ENCODE measurements at regions not wholly inside any gene's neighbourhood (a gene's known extent, or its start where the extent isn't known, plus 50 kb on each side); places are given as distances from the start of the nearest gene placed in this dataset.

DNA sequence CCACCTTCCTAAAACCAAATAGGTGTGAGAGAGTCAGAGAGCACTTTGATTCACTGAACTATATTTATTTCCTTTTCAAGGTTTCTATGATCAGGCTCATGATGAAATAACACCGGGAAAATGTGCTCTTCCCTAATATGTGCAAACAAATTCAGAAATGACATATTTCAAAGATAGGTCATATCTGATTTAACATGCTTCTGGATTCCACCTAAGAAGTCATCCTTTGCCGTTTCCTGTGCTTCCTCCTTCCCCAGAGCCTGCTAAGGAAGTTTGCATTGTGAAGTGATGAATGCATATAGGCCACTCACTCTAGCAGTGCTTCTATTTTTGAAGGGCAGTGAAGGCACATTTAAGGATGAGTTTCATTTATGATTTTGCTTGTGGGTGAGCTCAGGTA, 327.6 kb downstream of the TDRD15 start:
- DNase-seq: no peak

DNA sequence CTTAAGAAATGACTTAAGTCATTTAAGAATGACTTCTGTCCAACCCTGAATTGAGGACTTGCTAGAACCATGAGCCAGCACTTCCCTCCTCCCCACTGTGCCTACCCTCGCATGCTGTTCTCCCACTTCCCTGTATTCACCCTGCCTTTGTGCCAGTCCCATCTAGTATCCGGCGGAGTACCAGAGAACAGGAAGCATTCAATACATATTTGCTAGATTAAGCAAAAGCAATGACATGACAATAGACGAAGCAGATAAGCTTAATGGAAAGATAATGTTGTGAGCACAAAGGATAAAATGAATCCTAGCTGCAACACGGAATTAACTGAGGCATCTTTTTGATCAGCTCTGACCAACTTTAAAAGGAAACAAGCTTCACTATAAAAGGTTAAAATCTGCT, 328.5 kb downstream of the TDRD15 start:
- DNase-seq: no peak

DNA sequence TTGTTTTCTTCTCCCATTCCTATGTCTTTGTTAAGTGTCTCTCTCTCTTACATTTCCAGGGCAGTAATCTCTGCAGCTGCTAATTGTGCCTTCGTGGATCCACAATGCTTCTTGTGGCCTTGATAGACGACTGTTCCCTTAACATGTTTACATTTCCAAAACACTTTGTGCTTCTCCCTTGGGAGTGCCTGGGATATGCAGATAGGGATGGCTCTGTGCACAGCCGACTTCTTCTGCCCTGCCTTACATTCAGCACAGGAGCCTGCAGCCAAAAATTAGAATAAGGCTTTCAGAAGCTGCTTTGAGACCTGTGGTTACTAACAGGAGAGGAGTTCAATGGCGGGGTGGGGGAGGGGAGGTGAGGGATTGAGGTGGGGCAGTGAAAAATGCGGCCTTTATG, 328.9 kb downstream of the TDRD15 start:
- no peak for DNase-seq

DNA sequence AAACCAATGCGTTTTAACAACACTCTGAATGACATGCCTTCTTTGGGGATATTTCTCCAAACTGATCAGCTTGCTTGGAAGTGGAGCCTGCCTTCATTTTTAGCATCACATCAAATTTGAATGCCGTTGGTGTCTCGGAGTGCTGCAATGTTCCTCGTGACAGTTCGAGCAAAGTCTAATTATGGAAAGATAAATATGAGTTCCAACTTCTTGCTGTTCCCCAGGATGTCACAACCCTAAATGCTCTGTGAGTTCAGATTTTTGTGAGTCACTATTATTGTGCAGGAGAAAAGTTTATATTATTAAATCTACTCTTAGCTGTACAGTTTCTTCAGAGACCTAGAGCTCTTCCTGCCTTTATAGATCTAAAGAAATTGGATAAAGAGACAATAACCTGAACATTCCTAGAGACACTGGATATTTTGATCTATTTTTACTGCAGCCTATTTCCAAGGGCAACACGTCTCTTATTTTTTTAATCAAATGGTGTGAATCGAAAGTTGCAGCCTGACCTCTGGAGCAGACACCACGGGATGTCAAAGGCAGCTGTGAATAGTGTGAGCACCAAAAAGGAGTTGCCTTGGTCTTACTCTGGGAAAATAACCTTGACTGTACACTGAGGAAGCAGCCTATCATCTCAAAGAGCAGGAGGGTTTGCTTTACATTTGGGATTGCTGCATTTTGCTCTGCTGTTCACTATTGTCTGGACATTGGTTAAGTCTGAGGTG, 330.1 kb downstream of the TDRD15 start:
- no peak for DNase-seq

DNA sequence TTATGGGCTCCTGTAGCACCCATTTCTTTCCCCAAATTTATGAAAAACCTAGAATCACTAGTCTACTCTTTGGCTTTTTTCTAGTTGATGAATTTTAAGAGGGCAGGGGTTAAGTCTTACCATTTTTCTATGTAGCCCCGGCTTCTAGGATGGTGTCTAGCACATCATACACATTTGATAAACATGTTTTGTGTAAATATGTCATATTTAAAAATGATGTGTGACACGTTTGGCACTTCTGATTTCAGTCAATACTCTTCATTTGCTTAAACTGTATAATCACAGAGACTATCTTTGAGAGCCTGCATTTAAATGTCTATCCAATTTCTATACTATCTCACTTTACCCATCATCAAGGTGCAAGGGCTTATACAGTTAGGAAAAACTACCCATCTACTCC, 331.1 kb downstream of the TDRD15 start:
- no peak for DNase-seq

DNA sequence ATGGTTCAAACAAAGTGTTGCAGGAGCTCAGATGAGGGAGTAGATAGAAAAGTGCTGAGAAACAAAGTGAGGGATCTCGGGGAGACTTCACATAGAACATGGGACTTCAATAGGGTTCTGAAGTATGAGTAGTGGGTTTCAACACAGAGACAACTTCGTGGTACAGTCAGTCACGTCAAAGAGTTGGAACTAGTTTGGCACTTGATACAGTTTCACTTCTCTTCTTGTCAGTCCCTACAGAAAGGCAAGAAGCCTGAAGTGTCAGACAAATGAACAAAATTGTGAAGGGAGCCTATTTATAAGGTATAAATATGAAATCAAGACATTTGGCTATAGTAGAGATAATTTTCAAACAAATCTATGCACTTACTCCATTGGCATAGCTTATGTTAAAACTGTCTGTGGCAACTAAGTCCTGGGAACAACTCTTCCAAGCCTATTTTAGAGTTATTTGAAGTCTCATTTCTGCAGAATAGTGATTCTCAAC, 338.0 kb downstream of the TDRD15 start:
- DNase-seq: no peak

DNA sequence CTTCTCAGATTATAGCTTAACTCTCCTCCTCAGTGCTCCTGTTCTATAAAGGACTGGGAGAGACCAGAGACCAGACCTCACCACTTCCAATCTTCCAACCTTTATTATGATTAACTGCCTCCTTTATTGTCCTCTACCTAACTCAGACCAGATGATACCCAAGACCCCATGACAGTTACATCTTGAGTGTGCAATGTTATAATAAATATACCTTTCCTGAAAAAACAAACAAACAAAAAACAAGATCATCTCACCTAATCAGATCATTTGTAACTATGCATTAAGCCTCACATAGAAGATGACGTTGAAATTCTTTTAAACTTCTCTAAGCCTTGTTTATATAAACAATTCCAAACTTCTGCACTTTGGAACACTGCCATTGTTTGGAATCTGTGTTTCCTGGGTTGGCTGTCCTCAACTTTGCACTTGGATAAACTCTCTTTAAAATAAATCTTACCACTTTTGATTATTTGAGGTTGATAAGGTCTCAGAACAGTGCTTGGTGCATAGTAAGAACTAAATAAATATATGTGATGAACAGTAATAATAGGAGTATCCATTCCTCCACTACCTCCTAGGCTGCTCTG, 342.7 kb downstream of the TDRD15 start:
- DNase-seq: no peak

DNA sequence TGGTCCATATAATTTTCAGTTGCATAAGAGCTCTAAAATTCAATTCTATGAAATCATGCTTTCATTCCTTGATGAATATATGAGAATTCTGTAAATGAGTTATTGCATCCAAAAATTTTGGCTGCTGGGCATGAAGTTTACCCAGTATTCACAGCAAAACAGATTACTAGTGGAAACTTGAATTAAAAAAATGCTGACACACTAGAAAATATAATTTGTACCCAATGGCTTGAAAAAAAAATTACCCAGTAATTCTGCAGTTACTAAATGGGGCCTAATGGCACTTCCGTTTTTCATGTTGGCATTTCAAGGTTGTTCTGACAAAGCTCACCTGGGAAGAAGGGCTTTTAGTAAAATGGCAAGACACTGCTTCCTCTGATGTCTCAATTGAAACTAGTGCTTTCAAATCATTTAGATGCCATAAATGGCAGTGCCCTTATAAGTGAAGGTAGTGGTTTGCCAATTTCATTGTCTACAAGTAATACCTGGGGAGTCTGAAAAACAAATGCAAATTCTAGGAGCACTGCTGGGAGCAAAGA, 343.6 kb downstream of the TDRD15 start:
- DNase-seq: no peak

DNA sequence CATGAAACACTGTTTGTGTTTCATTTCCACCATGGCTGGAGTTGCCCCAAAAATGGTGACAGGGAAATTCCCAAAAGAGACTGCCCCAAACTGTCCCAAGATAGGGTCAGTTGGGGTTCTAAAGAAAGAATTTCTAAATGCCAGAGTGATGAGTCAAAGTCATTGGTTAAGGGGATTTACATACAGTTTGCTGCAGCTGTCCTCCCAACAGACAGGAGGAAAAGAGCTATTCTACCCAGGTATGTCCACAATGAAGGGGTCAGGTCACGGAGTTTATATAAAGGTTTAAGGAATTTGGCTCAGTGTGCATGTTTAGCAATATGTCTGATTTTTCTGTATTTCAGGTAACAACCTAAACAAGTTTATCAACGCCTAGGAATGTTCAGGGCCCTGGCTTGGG, 344.1 kb downstream of the TDRD15 start:
- DNase-seq: no peak

DNA sequence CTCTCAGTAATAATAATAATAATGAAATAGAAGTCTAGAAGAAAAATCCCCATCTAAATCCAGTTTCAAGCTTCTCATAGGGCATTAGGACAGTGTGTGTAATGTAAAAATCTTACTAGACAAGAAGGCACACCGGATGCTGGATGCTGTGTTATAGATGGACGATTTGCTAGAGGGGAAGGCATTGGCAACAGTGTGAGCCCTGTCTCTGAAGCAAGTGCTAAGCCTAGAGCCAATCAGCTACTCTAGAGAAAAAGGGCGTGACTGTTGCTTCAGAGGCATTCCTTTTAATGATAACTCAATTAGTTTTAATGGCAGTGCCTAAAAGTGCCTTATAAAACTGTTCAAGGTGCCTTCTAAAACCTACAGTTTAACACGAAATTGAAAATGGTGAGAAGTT, 344.9 kb downstream of the TDRD15 start:
- no peak for DNase-seq

DNA sequence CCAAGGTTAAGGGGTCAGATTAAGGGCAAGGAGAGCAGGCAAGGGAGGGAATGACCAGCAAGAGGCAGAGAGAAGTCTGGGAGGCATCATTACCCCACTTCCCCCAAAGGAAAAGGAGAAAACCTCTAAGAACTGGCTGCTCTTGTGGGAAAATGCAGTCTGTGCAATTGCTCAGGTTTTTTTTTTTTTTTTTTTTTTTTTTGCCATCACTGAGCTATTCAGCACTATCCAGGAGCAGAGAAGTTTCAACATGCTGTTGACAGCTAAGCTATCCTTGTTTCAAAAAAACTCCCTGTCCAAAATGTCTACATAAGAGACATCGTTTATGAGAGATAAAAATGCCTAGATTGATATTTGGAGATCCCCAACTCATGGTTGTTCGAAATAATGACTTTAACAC, 345.4 kb downstream of the TDRD15 start:
- DNase-seq: no peak

DNA sequence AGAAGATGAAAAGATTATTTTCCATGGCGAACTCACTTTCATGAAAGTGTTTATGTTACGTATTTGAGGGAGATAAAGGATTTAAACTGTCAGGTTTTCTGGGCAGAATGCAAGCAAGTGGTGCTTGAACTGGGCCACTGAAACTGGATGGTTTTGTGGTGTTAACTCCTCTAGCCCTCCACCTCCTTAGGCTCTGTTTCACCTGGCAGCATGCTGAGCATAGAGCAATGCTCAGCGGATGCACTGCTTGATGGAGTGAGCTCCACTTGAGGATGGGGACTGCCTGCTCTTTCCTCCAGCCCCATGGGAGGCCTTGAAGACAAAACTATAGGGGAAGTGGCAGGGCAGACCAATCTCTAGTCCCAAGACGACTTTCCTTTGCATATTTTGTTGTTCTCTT, 345.8 kb downstream of the TDRD15 start:
- DNase-seq: no peak

DNA sequence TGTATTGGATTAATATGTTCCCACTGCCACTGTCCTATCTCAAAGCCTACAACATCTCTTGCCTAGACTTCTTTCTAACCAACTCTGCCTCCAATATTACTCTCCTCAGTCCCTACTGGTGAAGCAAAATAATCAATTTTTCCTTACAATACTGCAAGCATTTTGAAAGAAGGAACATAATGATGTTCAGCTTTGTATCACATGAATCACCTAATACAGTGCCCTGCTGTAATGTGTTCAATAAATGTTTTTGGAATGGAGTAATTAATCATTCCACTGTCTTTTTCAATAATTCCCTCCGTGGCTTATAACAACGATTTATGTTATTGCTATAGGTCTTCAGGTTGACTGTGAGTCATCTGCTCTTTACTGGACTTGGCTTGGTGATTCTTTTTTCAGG, 356.4 kb downstream of the TDRD15 start:
- no peak for DNase-seq

DNA sequence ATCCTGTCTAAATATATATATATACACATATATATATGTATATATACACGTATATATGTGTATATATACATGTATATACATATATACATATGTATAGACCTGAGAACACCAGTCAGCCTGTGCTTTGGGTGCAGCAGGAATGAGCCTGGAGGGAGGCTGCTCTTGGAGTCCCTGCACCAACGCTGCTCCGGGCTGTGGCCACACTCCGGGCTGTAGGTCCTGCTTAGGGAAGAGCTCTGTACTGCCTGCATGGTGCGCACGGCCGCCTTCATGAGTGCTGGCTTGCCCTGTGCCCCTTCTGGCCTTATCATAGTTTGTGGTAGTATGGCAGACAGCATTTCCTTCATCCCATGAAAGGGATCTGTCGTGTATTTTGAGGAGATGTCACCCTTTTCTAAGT, 360.9 kb downstream of the TDRD15 start:
- no peak for DNase-seq

DNA sequence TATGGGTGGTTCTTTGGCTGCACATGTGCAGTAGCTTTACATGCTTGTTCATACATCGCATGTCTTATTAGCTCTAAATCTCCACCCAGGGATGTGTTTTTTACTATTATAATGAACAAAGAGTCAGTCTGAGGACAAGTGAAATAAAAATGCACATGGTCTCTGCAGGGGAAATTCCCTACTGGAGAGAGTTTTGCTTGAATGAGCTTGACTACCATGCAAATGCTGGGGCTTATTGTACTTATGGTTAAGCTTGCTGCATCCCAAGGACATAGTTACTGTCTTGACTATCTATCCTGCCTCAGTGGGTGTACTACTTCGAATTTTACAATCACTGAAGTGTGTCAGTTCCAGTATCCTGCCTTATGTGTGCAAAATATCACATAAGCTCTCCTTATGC, 362.7 kb downstream of the TDRD15 start:
- no peak for DNase-seq

DNA sequence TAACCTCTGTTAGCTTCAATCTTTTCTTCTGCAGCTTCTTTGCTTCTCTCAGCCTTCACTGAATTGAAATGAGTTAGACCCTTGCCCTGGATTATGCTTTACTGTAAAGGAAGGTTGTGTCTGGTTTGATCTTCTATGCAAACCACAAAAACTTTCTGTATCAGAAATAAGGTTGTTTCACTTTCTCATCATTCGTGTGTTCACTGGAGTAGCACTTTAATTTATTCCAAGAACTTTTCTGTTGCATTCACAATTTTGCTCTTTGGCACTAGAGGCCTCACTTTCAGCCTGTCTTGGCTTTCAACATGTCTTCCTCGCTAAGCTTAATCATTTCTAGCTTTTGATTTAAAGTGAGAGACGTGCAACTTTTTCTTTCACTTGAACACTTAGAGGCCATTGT, 365.3 kb downstream of the TDRD15 start:
- no peak for DNase-seq

DNA sequence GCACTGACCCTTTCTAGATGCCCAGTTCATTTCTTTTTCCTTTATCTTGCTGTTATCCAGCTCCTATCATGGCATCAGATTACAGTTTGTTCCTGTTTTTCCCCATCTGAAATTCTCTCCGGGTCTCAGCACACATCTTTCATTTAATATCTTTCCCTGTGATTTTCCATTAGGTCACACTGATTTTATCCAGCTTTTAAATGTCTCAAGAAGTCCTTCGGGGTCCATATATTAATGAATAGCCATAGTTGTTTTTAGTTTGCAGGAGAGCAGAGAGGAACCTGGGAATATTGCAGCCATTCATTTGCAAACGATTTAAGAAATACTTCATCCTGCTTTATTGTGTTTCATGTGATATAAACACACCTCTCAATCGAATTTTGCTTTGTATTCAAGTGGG, 374.2 kb downstream of the TDRD15 start:
- DNase-seq: no peak

DNA sequence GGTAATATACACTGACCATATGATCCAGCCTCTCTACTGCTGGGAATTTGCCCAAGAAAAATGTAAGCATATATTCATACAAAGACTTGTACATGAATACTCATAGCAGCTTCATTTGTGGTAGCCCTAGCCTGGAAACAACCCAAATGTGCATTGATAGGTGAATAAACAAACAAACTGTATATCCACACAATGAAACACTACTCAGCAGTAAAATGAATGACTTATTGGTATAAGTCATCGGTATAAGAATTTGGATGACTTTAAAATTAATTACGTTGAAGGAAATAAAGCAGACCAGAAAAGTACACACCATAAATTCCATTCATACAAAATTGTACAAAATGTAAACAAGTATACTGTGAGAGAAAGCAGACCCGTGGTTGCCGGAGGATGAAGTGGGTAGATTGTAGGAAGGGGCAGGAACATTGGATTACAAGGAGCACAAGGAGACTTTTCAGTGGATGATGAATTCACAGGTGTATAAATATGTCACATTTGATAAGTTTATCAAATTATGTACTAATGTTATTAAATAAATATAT, 376.7 kb downstream of the TDRD15 start:
- no peak for DNase-seq

DNA sequence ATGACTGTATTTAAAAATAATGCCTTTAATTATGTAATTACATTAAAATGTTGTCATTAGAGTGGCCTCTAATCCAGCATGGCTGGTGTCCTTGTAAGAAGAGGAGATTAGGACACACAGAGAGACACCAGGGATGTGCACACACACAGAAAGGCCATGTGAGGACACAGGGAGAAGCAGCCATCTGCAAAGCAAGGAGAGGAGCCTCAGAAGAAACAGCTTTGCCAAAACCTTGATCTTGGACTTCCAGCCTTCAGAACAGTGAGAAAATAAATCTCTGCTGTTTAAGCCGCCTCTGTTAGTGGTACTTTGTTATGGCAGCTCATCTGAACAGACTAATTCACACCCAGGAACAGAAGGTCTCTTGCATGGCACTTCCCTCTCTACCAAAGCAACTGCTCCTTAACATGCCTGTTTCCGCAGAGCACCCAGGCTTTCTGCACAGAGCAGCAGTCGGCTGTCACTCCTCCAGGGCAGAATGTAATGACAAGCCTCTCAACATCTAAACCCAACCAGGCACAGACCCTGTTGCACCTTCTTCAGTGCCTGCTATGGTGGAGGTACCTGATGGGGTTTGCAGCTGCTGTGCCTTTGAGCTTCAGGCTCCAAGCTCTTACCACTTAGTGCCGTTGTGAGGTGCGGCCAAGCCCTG, 377.7 kb downstream of the TDRD15 start:
- no peak for DNase-seq

DNA sequence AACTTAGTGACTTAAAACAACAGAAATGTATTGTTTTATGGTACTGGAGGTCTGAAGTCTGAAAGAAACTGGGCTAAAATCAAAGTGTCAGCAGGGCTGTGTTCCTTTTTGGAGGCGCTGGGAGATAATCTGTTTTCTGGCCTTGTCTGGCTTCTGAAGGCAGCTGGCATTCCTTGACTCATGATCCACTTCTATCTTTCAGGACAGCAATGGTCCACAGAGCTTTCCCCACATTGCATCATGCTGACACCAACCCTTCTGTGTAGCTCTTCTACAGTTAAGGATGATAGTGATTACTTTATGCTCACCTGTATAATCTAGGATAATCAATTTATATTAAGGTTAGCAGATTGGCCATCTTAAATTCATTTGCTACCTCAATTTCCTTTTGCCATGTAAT, 392.1 kb downstream of the TDRD15 start:
- no peak for DNase-seq

DNA sequence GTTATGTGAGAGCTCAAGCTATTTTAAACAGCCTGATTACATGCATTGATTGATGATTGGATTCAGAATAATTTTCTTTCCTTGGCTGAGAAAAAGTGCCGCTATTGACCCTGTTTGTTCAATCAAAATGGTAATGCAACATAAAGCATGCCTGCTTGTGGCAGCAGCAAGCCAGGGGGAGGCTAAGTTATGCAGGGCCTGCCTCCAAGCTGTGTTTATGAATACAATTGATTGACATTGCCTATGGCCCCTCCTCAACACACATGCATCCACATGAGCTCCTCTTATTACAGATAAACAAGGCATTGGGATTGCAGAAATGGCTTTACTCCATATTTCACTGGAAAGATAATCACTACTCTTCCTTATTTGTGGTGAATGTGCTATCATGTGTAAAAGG, 395.6 kb downstream of the TDRD15 start:
- DNase-seq: no peak

DNA sequence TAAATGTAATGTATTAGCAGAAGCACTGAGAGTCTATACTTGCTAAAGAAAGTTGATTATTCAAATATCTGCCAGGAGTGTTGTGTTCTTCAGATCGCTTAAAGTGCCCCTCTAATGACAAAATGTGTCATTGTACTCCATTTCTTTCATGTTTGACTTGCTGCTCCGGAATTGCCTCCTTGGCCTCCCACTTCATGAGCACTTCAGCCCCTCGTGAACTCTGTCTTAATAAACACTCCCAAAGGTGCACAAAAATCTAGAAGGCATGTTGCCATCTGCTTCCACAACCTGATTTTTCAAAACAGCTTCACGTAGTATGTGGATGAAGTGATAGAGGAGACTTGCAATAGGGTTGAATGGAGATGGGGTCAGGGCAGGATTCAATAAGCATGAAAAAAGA, 396.1 kb downstream of the TDRD15 start:
- DNase-seq: no peak

DNA sequence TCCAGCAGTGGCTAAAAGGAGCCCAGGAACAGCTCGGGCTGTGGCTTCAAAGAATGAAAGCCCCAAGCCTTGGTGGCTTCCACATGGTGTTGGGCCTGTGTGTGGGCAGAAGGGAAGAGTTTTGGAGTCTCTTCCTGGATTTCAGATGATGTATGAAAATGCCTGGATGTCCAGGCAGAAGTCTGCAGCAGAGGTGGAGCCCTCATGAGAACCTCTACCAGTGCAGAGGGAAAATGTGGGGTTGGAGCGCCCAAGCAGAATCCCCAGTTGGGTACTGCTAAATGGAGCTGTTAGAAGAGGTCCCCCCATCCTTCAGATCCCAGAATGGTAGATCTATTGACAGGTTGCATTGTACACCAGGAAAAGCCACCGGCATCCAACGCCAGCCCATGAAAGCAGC, 412.1 kb downstream of the TDRD15 start:
- no peak for DNase-seq

DNA sequence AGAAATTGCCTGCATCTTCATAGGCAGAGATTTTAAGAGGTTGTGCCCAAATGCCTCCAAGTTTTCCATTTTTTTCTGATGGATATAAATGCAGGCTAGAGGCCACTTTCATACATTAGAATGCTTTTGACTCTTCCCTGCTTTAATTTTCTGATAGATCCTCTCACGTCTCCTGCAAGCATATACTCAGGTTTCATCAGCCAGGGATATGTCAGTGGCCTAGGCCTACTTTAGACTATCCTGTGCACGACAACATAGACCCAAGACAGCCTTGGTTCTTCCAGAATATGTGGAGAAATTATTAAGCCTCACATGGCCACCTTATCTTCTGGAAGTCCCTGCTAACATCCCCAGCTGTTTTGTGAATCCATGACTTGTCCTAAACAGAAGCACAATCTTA, 415.9 kb downstream of the TDRD15 start:
- DNase-seq: no peak
